ENCODE measurements at regions not wholly inside any gene's neighbourhood (a gene's known extent, or its start where the extent isn't known, plus 50 kb on each side); places are given as distances from the start of the nearest gene placed in this dataset.

DNA sequence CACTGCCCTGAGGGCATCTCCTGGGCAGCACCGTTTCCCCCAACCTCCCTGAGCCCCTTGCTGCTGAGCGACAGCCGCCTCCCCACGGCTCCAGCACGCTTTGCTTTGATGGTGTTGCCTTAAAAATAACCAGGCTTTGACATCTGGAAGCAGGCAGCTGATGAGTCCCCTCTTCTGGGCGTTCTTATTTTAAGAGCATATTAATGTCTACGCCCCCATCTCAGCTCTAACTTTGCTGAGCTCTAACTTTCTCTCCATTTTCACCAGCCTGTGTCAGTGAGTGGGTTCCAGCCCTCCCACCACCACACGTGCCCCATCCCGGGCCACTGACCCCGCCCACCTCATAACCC, 70.2 kb downstream of the ADRA2C start:
- peaks cover 0 to 6% of the 10 kb centered on the region in 2 donors for H3K9me3 ChIP-seq (ENCODE audit: control insufficient read depth in 2 of 2, insufficient read depth in 1 of 2, low read depth in 1 of 2, low read length in 1 of 2)
- H3K27ac ChIP-seq (ENCODE audit: low read depth in 1 of 3, low read length in 2 of 3) = no peak overlapping the region
- H3K4me3 ChIP-seq (ENCODE audit: low read depth in 1 of 3, low read length in 3 of 3) = no peak overlapping the region
- no peaks in the 10 kb centered on the region for H3K36me3 ChIP-seq (ENCODE audit: control insufficient read depth in 3 of 3, insufficient read depth in 2 of 3, low read depth in 1 of 3, low read length in 3 of 3)
- DNase-seq (no peak), FAIRE-seq (no peak)
- H3K27me3 ChIP-seq (ENCODE audit: control insufficient read depth in 3 of 3, insufficient read depth in 3 of 3, low read length in 3 of 3) = peaks cover 0 to 16% (median 0%) of the 10 kb centered on the region in 3 donors
- no peaks in the 10 kb centered on the region for H3K4me1 ChIP-seq (ENCODE audit: control insufficient read depth in 3 of 3, insufficient read depth in 2 of 3, low read depth in 1 of 3, low read length in 2 of 3)
- 46 to 68% (median 57%) methylated on average over 10 of the region's 10 CpGs for WGBS, 3 donors

DNA sequence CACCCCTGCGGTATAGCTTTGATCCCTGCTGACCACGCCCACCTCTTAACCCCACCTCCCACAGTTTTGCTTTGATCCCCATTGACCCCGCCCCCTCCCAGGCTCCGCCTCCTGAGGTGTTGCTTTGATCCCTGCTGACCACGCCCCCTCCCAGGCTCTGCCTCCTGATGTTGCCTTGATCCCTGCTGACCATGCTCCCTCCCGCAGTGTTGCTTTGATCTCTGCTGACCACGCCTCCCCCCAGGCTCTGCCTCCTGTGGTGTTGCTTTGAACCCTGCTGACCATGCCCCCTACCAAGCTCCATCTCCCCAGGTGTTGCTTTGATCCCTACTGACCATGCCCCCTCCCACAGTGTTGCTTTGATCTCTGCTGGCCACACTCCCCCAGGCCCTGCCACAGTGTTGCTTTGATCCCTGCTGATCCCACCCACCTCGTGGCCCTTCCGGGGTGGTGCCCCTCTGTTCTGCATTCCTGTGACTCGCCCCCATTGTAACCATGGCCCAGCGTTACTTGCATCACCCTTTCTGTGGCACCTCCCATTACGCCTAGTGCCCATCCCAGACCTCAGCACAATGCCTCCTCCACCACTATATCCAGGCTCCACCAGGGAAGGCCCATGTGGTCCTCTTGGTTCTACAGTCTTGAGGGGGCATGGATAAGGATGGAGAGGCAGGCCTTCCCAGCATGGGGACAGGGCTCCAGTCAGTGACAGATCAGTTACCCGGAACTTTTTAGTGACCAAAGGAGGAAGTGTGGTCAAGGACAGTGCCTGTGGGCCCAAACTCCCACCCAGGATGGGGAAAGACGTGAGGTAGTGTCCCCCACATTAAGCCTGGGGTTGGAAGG, 70.8 kb downstream of the ADRA2C start:
- H3K4me1 ChIP-seq (ENCODE audit: control insufficient read depth in 3 of 3, insufficient read depth in 2 of 3, low read depth in 1 of 3, low read length in 2 of 3) = no peaks in the 10 kb centered on the region
- WGBS, 3 donors = 46 to 61% (median 52%) methylated on average over 14 of the region's 14 CpGs
- peaks cover 0 to 6% of the 10 kb centered on the region in 2 donors for H3K9me3 ChIP-seq (ENCODE audit: control insufficient read depth in 2 of 2, insufficient read depth in 1 of 2, low read depth in 1 of 2, low read length in 1 of 2)
- no peak overlapping the region for H3K4me3 ChIP-seq (ENCODE audit: low read depth in 1 of 3, low read length in 3 of 3)
- no peak for FAIRE-seq
- no peak for DNase-seq
- H3K36me3 ChIP-seq (ENCODE audit: control insufficient read depth in 3 of 3, insufficient read depth in 2 of 3, low read depth in 1 of 3, low read length in 3 of 3) = no peaks in the 10 kb centered on the region
- peaks cover 0 to 16% (median 0%) of the 10 kb centered on the region in 3 donors for H3K27me3 ChIP-seq (ENCODE audit: control insufficient read depth in 3 of 3, insufficient read depth in 3 of 3, low read length in 3 of 3)
- no peak overlapping the region for H3K27ac ChIP-seq (ENCODE audit: low read depth in 1 of 3, low read length in 2 of 3)

DNA sequence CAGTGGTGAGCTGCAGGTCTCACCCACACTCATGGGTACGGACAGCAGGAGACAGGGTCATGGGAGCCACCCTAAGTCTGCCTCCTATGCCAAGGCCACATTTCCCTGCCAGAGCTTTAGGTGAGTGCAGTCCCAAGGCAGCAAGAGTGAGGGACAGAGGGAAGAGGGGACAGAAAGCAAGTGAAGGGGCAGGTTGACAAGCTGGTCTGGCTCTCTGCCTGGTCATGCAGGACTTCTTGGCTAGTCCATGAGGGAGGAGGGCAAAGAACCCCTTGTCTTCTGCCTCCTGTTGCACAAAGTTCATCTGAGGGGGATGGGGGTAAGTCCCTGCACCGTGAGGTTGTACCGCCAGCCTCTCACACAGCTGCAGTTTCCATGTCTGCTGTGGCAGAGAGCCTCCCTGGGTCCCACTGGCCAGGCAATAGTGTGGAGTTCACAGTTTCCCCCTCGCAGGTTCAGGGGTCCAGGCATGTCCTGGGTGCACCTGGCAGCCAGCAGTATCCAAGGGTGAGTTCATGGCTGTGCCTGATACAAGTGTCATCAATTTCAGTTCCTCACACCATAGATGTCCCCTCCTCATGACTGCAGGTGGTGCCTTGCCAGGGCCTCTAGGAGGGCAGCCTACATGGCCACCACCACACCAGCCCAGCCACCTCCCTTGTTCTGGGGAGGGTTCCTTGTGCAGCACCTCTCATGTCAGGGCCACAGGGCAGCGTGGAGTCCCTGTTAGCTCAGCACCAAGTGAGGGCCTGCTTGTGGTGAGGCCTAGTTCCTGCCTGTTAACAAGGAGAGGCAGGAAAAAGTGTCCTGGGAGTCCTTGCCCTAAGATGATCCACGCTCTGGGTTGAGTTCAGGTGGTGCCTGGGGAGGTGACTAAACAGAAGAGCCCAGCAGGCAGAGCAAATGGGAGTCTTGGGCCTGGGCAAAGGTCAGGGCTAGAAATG, 72.5 kb downstream of the ADRA2C start:
- Histone ChIP-seq H3K9me3 (ENCODE audit: control insufficient read depth in 2 of 2, insufficient read depth in 1 of 2, low read depth in 1 of 2, low read length in 1 of 2) (peaks cover 0 to 6% of the 10 kb centered on the region in 2 donors), H3K4me3 (ENCODE audit: low read depth in 1 of 3, low read length in 3 of 3) (no peak overlapping the region), H3K4me1 (ENCODE audit: control insufficient read depth in 3 of 3, insufficient read depth in 2 of 3, low read depth in 1 of 3, low read length in 2 of 3) (no peaks in the 10 kb centered on the region), H3K36me3 (ENCODE audit: control insufficient read depth in 3 of 3, insufficient read depth in 2 of 3, low read depth in 1 of 3, low read length in 3 of 3) (no peaks in the 10 kb centered on the region), H3K27me3 (ENCODE audit: control insufficient read depth in 3 of 3, insufficient read depth in 3 of 3, low read length in 3 of 3) (peaks cover 0 to 24% (median 0%) of the 10 kb centered on the region in 3 donors), H3K27ac (ENCODE audit: low read depth in 1 of 3, low read length in 2 of 3) (no peak overlapping the region)
- DNase-seq (no peak), FAIRE-seq (no peak)
- WGBS, 3 donors = 74 to 84% (median 78%) methylated on average over 6 of the region's 6 CpGs

DNA sequence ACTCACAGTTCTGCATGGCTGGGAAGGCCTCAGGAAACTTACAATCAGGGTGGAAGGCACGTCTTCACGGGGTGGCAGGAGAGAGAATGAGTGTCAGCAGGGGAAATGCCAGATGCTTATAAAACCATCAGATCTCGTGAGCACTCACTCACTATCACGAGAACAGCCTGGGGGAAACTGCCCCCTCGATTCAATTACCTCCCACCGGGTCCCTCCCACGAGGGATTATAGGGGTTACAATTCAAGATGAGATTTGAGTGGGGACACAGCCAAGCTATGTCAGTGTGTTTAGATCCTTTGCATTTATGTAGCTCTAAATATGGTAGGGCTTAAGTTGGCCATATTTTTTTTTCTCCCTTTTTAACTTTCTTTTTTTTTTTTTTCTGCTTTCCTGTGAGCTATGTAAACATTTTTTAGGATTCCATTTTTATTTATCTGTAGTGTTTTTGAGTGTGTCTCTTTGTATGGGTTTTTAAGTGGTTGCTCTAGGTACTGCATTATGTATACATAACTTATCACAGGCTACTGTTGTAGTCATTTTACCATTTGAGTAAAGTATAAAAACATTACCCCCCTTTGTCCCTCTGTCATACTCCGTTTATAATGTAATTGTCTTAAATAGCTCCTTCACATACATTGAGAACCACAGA, 79.0 kb downstream of the ADRA2C start:
- no peak overlapping the region for H3K27ac ChIP-seq (ENCODE audit: low read depth in 1 of 3, low read length in 2 of 3)
- WGBS, 3 donors = 38 to 47% (median 44%) methylated on average over 8 of the region's 8 CpGs
- H3K9me3 ChIP-seq (ENCODE audit: control insufficient read depth in 2 of 2, insufficient read depth in 1 of 2, low read depth in 1 of 2, low read length in 1 of 2) = peaks cover 0 to 4% of the 10 kb centered on the region in 2 donors
- no peaks in the 10 kb centered on the region for H3K4me1 ChIP-seq (ENCODE audit: control insufficient read depth in 3 of 3, insufficient read depth in 2 of 3, low read depth in 1 of 3, low read length in 2 of 3)
- DNase-seq (no peak), FAIRE-seq (no peak)
- peaks cover 0 to 12% (median 0%) of the 10 kb centered on the region in 3 donors for H3K27me3 ChIP-seq (ENCODE audit: control insufficient read depth in 3 of 3, insufficient read depth in 3 of 3, low read length in 3 of 3)
- no peaks in the 10 kb centered on the region for H3K36me3 ChIP-seq (ENCODE audit: control insufficient read depth in 3 of 3, insufficient read depth in 2 of 3, low read depth in 1 of 3, low read length in 3 of 3)
- no peak overlapping the region for H3K4me3 ChIP-seq (ENCODE audit: low read depth in 1 of 3, low read length in 3 of 3)

DNA sequence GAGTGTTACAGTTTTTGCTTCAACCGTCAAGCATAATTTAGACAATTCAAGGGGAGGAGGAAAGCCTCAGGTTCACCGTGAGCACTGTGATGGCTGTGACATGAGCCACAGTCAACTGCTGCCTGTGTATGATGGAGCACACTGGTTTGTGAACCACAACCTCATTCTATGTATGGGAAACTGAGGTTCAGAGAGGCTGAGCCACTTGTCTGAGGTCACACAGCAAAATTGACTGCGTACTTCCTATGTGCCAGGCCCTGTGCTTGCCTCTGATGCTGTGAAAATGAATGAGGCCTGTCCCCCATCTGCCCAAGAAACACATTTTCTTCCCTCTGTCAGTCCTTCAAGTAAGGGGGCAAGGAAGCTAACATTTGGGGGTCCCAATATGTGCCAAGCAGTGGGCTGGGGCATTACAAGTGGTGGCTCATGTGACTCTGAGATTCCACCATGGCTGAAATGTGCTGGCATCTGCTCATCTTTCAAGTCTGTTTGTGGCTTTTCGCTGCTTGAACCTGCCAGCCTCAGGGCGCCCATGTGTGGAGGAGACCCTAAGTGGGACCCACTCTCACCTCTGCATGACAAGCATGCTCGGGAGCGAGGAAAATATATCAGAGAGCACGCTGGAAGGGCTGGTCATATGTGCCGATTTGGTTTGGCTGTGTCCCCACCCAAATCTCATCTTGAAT, 79.7 kb downstream of the ADRA2C start:
- FAIRE-seq (no peak), DNase-seq (no peak)
- no peaks in the 10 kb centered on the region for H3K4me1 ChIP-seq (ENCODE audit: control insufficient read depth in 3 of 3, insufficient read depth in 2 of 3, low read depth in 1 of 3, low read length in 2 of 3)
- H3K27me3 ChIP-seq (ENCODE audit: control insufficient read depth in 3 of 3, insufficient read depth in 3 of 3, low read length in 3 of 3) = peaks cover 0 to 12% (median 0%) of the 10 kb centered on the region in 3 donors
- no peak overlapping the region for H3K4me3 ChIP-seq (ENCODE audit: low read depth in 1 of 3, low read length in 3 of 3)
- 79 to 88% (median 86%) methylated on average over 9 of the region's 9 CpGs for WGBS, 3 donors
- H3K27ac ChIP-seq (ENCODE audit: low read depth in 1 of 3, low read length in 2 of 3) = no peak overlapping the region
- H3K36me3 ChIP-seq (ENCODE audit: control insufficient read depth in 3 of 3, insufficient read depth in 2 of 3, low read depth in 1 of 3, low read length in 3 of 3) = no peaks in the 10 kb centered on the region
- H3K9me3 ChIP-seq (ENCODE audit: control insufficient read depth in 2 of 2, insufficient read depth in 1 of 2, low read depth in 1 of 2, low read length in 1 of 2) = peaks cover 0 to 9% of the 10 kb centered on the region in 2 donors

DNA sequence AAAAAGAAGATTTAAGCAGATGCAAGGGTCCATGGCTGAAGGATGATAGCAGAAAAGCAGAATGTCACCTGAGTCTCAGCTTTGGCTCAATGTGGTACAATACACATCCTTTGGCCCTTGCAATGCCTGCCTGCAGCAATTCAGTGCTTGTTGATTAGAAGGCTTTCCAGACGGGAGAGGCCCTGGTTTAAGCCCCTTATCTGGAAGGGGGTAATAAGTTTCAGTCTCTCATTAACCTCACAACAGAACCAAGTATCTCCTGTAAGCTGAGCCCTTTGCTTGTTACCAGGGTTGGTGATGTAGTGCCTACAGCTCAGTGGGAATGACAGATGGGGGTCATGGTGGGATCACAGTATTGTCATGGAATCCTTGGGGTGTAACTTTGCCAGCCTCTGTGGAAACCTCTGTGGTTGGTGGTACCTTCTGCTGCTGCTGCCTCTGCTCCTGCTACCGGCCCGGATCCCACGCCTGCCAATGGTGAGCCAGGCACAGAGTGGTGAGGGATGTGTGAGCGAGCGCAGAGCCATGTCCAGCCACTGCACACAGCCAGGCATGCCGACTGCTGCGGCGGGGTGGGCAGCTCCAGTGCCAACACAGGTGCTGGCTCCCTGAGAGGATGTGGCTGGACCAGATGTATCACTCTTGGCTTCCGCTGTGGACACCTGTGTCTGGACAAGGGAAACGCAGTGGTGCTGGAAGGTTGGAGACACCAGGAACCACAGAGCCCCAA, 81.2 kb downstream of the ADRA2C start:
- H3K9me3 ChIP-seq (ENCODE audit: control insufficient read depth in 2 of 2, insufficient read depth in 1 of 2, low read depth in 1 of 2, low read length in 1 of 2) = peaks cover 0 to 9% of the 10 kb centered on the region in 2 donors
- DNase-seq = no peak
- H3K27me3 ChIP-seq (ENCODE audit: control insufficient read depth in 3 of 3, insufficient read depth in 3 of 3, low read length in 3 of 3) = peaks cover 0 to 8% (median 0%) of the 10 kb centered on the region in 3 donors
- no peaks in the 10 kb centered on the region for H3K4me1 ChIP-seq (ENCODE audit: control insufficient read depth in 3 of 3, insufficient read depth in 2 of 3, low read depth in 1 of 3, low read length in 2 of 3)
- H3K4me3 ChIP-seq (ENCODE audit: low read depth in 1 of 3, low read length in 3 of 3) = no peak overlapping the region
- no peak for FAIRE-seq
- WGBS, 3 donors = 81 to 89% (median 84%) methylated on average over 10 to 11 of the region's 11 CpGs
- no peak overlapping the region for H3K27ac ChIP-seq (ENCODE audit: low read depth in 1 of 3, low read length in 2 of 3)
- no peaks in the 10 kb centered on the region for H3K36me3 ChIP-seq (ENCODE audit: control insufficient read depth in 3 of 3, insufficient read depth in 2 of 3, low read depth in 1 of 3, low read length in 3 of 3)

DNA sequence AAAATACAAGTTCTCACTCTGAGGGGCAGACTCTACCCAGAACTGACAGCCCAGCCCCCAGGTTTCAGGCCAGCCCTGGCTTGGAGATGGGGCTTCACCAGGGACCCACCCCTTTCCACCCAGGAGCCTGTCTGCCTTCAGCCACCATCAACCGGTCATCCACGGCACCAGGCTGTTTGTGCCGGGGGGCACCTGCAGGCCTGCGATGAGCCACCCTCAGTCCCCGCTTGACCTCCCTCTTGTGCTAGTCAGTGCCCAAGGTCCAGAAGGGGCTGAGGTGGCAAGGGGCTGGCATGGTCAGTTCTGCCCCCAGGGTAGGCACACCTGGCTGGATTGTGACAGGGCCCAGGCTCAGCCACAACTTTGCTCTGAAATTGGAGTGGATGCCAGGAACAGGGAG, 82.1 kb downstream of the ADRA2C start:
- Histone ChIP-seq H3K27me3 (ENCODE audit: control insufficient read depth in 3 of 3, insufficient read depth in 3 of 3, low read length in 3 of 3) (peaks cover 0 to 2% (median 0%) of the 10 kb centered on the region in 3 donors), H3K27ac (ENCODE audit: low read depth in 1 of 3, low read length in 2 of 3) (no peak overlapping the region), H3K36me3 (ENCODE audit: control insufficient read depth in 3 of 3, insufficient read depth in 2 of 3, low read depth in 1 of 3, low read length in 3 of 3) (no peaks in the 10 kb centered on the region), H3K4me1 (ENCODE audit: control insufficient read depth in 3 of 3, insufficient read depth in 2 of 3, low read depth in 1 of 3, low read length in 2 of 3) (no peaks in the 10 kb centered on the region), H3K9me3 (ENCODE audit: control insufficient read depth in 2 of 2, insufficient read depth in 1 of 2, low read depth in 1 of 2, low read length in 1 of 2) (peaks cover 0 to 9% of the 10 kb centered on the region in 2 donors), H3K4me3 (ENCODE audit: low read depth in 1 of 3, low read length in 3 of 3) (no peak overlapping the region)
- WGBS, 3 donors = 96 to 100% (median 97%) methylated on average over 5 of the region's 5 CpGs
- DNase-seq = no peak
- FAIRE-seq = no peak
